ENCODE measurements at regions not wholly inside any gene's neighbourhood (a gene's known extent, or its start where the extent isn't known, plus 50 kb on each side); places are given as distances from the start of the nearest gene placed in this dataset.

DNA sequence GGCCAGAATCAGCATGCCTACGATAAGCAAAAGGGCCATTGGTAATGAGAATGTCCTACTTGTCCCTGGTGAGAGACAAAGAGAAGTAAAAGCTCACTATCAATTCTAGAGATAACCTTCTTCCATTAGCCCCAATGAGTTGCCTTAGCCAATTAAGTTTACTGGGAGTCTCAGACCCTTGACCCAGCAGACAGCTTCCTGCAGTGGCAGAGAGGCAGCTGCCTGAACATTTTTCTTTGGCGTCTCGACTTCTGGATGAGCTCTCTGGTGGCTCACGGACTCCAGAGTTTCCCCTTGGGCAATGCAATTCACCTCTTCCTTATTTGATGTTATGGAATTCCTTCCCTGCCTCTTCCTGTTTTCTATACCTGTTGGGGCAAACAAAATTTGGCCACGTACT, 1034.4 kb downstream of the NAALADL2 start:
- Mint-ChIP-seq H3K27ac (no peak overlapping the region), H3K4me3 (no peak overlapping the region), H3K36me3 (no peaks in the 10 kb centered on the region), H3K27me3 (ENCODE audit: low read depth in 3 of 3) (no peaks in the 10 kb centered on the region), H3K9me3 (peaks cover 2 to 18% (median 18%) of the 10 kb centered on the region in 7 donors), H3K4me1 (no peaks in the 10 kb centered on the region)
- Histone ChIP-seq H3K4me3 (replicated peaks in 1 of 3; ENCODE audit: low read depth in 2 of 3, low read length in 3 of 3) (no peak overlapping the region), H3K79me2 (ENCODE audit: insufficient read depth, low read length) (no peaks in the 10 kb centered on the region), H3K4me2 (replicated peaks; ENCODE audit: extremely low read depth, low read length, poor library complexity, severe bottlenecking) (no peak overlapping the region), H3K4me1 (ENCODE audit: control insufficient read depth in 1 of 2, insufficient read depth in 2 of 2, low read length in 2 of 2) (no peaks in the 10 kb centered on the region), H3K27ac (ENCODE audit: low read depth in 1 of 2, low read length in 2 of 2) (no peak overlapping the region), H3K36me3 (replicated peaks in 1 of 2; ENCODE audit: control insufficient read depth in 1 of 2, insufficient read depth in 2 of 2, low read length in 2 of 2) (no peaks in the 10 kb centered on the region), H4K20me1 (ENCODE audit: insufficient read depth, low read length) (no peaks in the 10 kb centered on the region), H3K9me3 (replicated peaks in 1 of 2; ENCODE audit: control insufficient read depth in 1 of 2, insufficient read depth in 1 of 2, low read length in 2 of 2) (peaks cover 23 to 24% of the 10 kb centered on the region in 2 donors), H3K27me3 (ENCODE audit: control insufficient read depth in 2 of 2, insufficient read depth in 2 of 2, low read length in 2 of 2) (no peaks in the 10 kb centered on the region), H2AFZ (ENCODE audit: insufficient read depth, low read depth, low read length, poor library complexity, severe bottlenecking) (no peak overlapping the region), H3K9ac (ENCODE audit: insufficient read depth, low read length, poor library complexity, severe bottlenecking) (no peak overlapping the region)
- intact Hi-C loops (cut with micrococcal nuclease): no loop called here
- DNase-seq: no peak
- WGBS (ENCODE audit: insufficient coverage): no CpG with 5 or more reads among the region's 5 CpGs
- TF ChIP-seq, protein P1, sequence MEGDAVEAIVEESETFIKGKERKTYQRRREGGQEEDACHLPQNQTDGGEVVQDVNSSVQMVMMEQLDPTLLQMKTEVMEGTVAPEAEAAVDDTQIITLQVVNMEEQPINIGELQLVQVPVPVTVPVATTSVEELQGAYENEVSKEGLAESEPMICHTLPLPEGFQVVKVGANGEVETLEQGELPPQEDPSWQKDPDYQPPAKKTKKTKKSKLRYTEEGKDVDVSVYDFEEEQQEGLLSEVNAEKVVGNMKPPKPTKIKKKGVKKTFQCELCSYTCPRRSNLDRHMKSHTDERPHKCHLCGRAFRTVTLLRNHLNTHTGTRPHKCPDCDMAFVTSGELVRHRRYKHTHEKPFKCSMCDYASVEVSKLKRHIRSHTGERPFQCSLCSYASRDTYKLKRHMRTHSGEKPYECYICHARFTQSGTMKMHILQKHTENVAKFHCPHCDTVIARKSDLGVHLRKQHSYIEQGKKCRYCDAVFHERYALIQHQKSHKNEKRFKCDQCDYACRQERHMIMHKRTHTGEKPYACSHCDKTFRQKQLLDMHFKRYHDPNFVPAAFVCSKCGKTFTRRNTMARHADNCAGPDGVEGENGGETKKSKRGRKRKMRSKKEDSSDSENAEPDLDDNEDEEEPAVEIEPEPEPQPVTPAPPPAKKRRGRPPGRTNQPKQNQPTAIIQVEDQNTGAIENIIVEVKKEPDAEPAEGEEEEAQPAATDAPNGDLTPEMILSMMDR (IDR thresholded peaks at IDR 0.05): no peak

DNA sequence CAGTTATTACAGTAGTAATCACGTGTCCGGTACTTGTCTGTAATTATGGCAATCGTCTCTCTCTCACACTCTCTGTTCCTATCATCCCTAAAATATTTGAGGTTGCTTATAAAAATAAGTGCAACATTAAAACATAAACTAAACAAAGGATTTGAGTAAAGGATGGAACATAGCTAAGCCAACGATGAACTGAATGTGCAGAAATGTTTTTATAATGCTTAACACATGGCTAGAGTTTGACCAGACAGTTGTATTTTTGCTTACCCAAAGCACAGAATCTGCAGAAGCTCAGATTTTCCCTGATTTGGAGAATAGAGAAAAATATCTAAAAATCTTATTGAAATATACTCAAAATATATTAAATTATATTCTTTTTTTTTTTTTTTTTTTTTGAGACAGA, 1030.9 kb downstream of the NAALADL2 start:
- no peak overlapping the region for H3K4me3 ChIP-seq (replicated peaks in 1 of 3; ENCODE audit: low read depth in 2 of 3, low read length in 3 of 3)
- peaks cover 23 to 35% of the 10 kb centered on the region in 2 donors for H3K9me3 ChIP-seq (replicated peaks in 1 of 2; ENCODE audit: control insufficient read depth in 1 of 2, insufficient read depth in 1 of 2, low read length in 2 of 2)
- no peak for DNase-seq
- no peak overlapping the region for H3K27ac ChIP-seq (ENCODE audit: low read depth in 1 of 2, low read length in 2 of 2)
- Mint-ChIP-seq H3K27me3 (ENCODE audit: low read depth in 3 of 3) (no peaks in the 10 kb centered on the region), H3K4me1 (no peaks in the 10 kb centered on the region), H3K27ac (no peak overlapping the region), H3K4me3 (no peak overlapping the region), H3K9me3 (peaks cover 3 to 23% (median 19%) of the 10 kb centered on the region in 7 donors), H3K36me3 (no peaks in the 10 kb centered on the region)
- intact Hi-C loops (cut with micrococcal nuclease): no loop called here
- H3K4me1 ChIP-seq (ENCODE audit: control insufficient read depth in 1 of 2, insufficient read depth in 2 of 2, low read length in 2 of 2): no peaks in the 10 kb centered on the region
- H2AFZ ChIP-seq (ENCODE audit: insufficient read depth, low read depth, low read length, poor library complexity, severe bottlenecking): no peak overlapping the region
- H3K9ac ChIP-seq (ENCODE audit: insufficient read depth, low read length, poor library complexity, severe bottlenecking): no peak overlapping the region
- H3K36me3 ChIP-seq (replicated peaks in 1 of 2; ENCODE audit: control insufficient read depth in 1 of 2, insufficient read depth in 2 of 2, low read length in 2 of 2): no peaks in the 10 kb centered on the region
- H3K79me2 ChIP-seq (ENCODE audit: insufficient read depth, low read length): no peaks in the 10 kb centered on the region
- WGBS (ENCODE audit: insufficient coverage): no CpG with 5 or more reads among the region's 4 CpGs
- H3K27me3 ChIP-seq (ENCODE audit: control insufficient read depth in 2 of 2, insufficient read depth in 2 of 2, low read length in 2 of 2): no peaks in the 10 kb centered on the region
- no peak overlapping the region for H3K4me2 ChIP-seq (replicated peaks; ENCODE audit: extremely low read depth, low read length, poor library complexity, severe bottlenecking)
- H4K20me1 ChIP-seq (ENCODE audit: insufficient read depth, low read length): no peaks in the 10 kb centered on the region
- TF ChIP-seq, protein P1 (IDR thresholded peaks at IDR 0.05): no peak
